GM12878 (cell line): ENCODE measurements at regions not wholly inside any gene's neighbourhood (a gene's known extent, or its start where the extent isn't known, plus 50 kb on each side); places are given as distances from the start of the nearest gene placed in this dataset.

Experiments used
- BCL3 ChIP-seq: IDR thresholded peaks from 2 replicates; pipeline ENCODE4 v1.6.1; 2011; ENCODE audit warnings: borderline replicate concordance, low read depth, mild to moderate bottlenecking, moderate library complexity, low read length; ENCODE audit not compliant: insufficient read depth, poor library complexity, severe bottlenecking
- POLR2A ChIP-seq: IDR thresholded peaks from 2 replicates; pipeline ENCODE4 v1.6.1; 2011; ENCODE audit warnings: low read depth, mild to moderate bottlenecking, low read length

GRCh38 chr10:133026171-133026570 lies 61.6 kb upstream of the ADGRA1 start:
- TF ChIP-seq POLR2A (no peak), BCL3 (no peak)
